Mesothelial cell of epicardium (in vitro differentiated cells): ENCODE measurements at regions not wholly inside any gene's neighbourhood (a gene's known extent, or its start where the extent isn't known, plus 50 kb on each side); places are given as distances from the start of the nearest gene placed in this dataset.
A peak's percentile ranks its signal among the peaks of the same experiment; 100 is the strongest.

ENCODE experiments used
- DNase-seq, 2 experiments: peaks; one replicate each; pipeline ENCODE4 v3.0.0; 2021; ENCODE audit warnings: low spot score in 2 of 2; ENCODE audit not compliant: unreplicated experiment in 2 of 2
- H3K27ac Mint-ChIP-seq: 2 replicates; pipeline ENCODE4 v1.8.0; 2021; ENCODE audit warnings: mixed read lengths
- H3K27me3 Mint-ChIP-seq: 2 replicates; pipeline ENCODE4 v1.8.0; 2021; ENCODE audit warnings: low read depth, mixed read lengths
- H3K36me3 Mint-ChIP-seq: 2 replicates; pipeline ENCODE4 v1.8.0; 2021; ENCODE audit warnings: mixed read lengths
- H3K4me1 Mint-ChIP-seq: 2 replicates; pipeline ENCODE4 v1.8.0; 2021; ENCODE audit warnings: mixed read lengths
- H3K4me3 Mint-ChIP-seq: 2 replicates; pipeline ENCODE4 v1.8.0; 2021; ENCODE audit warnings: mild to moderate bottlenecking, moderate library complexity, mixed read lengths
- H3K9me3 Mint-ChIP-seq: 2 replicates; pipeline ENCODE4 v1.8.0; 2021; ENCODE audit warnings: mixed read lengths
- TF ChIP-seq, protein P1 (sequence below): fragments of 200-600 bp; sonication (generic); IDR thresholded peaks from one replicate; pipeline ENCODE4 v1.5.0; 2021; ENCODE audit warnings: antibody characterized with exemption; ENCODE audit not compliant: unreplicated experiment

DNA sequence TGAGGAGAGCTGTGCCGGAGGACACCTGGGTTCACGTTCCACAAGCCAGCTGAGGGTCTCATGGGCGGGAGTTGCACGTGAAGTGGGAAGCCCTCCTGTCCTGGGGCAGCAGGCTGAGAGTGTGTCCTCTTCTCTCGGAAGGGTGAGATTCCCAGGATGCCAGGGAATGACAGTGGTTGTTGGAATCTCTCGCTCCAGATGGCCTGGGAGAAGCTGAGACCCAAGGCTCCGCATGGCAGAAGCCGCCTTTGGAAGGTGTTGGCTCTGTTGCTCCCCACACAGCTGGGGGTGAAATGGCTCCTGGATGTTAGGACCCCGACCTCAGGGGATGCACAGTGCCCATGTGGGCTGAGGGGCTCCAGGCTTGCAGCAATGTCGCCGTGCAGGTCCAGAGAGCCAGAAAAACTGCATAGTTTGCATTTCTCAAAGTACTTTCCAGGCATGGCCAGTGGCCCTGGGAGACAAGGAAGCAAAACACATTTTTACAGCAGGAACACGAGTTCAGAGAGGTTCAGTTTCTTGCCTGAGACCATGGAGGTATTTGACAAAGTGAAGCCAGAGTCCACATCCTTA, 153.4 kb downstream of the TMEM18 start:
- no peak for DNase-seq
- peaks cover 10% of the 10 kb centered on the region for H3K4me1 Mint-ChIP-seq
- H3K4me3 Mint-ChIP-seq, result no peak overlapping the region
- H3K27me3 Mint-ChIP-seq, result no peaks in the 10 kb centered on the region
- TF ChIP-seq, protein P1, sequence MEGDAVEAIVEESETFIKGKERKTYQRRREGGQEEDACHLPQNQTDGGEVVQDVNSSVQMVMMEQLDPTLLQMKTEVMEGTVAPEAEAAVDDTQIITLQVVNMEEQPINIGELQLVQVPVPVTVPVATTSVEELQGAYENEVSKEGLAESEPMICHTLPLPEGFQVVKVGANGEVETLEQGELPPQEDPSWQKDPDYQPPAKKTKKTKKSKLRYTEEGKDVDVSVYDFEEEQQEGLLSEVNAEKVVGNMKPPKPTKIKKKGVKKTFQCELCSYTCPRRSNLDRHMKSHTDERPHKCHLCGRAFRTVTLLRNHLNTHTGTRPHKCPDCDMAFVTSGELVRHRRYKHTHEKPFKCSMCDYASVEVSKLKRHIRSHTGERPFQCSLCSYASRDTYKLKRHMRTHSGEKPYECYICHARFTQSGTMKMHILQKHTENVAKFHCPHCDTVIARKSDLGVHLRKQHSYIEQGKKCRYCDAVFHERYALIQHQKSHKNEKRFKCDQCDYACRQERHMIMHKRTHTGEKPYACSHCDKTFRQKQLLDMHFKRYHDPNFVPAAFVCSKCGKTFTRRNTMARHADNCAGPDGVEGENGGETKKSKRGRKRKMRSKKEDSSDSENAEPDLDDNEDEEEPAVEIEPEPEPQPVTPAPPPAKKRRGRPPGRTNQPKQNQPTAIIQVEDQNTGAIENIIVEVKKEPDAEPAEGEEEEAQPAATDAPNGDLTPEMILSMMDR, result no peak
- H3K27ac Mint-ChIP-seq, result peak overlapping the region; percentile 8
- peaks cover 7% of the 10 kb centered on the region for H3K9me3 Mint-ChIP-seq
- no peaks in the 10 kb centered on the region for H3K36me3 Mint-ChIP-seq

DNA sequence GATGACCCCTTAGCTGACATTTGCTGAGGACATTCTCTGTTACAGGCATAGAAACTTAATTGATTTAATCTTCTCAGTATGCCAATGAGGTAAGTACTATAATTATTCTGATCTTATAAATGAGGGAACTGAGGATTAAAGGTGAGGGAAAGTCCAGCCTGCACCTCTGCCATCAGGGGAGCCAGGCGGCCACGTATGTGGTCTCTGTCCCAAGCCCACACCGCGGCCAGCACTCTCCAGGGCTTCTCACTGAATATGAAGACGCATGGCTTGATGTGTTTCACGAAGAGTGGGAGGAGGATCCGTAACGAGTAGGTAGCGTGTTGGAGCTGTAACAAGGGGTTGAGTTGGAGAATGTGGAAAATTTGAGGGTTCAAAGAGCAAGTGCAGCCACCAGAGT, 154.4 kb downstream of the TMEM18 start:
- H3K4me3 Mint-ChIP-seq, result no peak overlapping the region
- peaks cover 10% of the 10 kb centered on the region for H3K4me1 Mint-ChIP-seq
- TF ChIP-seq, protein P1, result no peak
- no peaks in the 10 kb centered on the region for H3K27me3 Mint-ChIP-seq
- DNase-seq, result no peak
- H3K27ac Mint-ChIP-seq, result no peak overlapping the region
- H3K36me3 Mint-ChIP-seq, result no peaks in the 10 kb centered on the region
- peaks cover 7% of the 10 kb centered on the region for H3K9me3 Mint-ChIP-seq

DNA sequence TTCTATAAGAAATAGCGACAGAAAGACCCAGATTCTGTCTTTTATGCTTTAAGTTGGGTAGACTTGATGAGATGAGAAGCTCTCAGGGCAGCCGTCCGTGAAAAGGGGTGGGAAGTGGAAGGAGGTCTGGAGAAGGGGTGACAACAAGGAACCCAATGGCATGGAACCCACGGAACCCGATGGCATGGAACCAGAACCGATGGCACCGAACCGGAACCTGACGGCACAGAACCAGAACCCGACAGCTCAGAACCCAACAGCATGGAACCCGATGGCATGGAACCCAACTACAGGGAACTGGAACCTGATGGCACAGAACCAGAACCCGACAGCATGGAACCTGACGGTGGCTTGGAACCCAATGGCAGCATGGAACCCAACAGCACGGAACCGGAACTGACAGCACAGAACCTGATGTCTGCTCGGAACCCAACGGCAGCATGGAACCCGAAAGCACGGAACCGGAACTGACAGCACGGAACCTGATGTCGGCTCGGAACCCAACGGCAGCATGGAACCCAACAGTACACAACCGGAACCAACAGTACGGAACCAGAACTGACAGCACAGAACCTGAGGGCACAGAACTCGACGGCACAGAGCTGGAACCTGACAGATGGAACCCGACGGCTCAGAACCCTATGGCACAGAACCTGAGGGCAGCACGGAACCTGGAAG, 155.2 kb downstream of the TMEM18 start:
- Mint-ChIP-seq H3K27ac (no peak overlapping the region), H3K4me3 (no peak overlapping the region), H3K36me3 (no peaks in the 10 kb centered on the region), H3K9me3 (peaks cover 7% of the 10 kb centered on the region), H3K27me3 (no peaks in the 10 kb centered on the region), H3K4me1 (peaks cover 10% of the 10 kb centered on the region)
- no peak for DNase-seq
- TF ChIP-seq, protein P1, result no peak

DNA sequence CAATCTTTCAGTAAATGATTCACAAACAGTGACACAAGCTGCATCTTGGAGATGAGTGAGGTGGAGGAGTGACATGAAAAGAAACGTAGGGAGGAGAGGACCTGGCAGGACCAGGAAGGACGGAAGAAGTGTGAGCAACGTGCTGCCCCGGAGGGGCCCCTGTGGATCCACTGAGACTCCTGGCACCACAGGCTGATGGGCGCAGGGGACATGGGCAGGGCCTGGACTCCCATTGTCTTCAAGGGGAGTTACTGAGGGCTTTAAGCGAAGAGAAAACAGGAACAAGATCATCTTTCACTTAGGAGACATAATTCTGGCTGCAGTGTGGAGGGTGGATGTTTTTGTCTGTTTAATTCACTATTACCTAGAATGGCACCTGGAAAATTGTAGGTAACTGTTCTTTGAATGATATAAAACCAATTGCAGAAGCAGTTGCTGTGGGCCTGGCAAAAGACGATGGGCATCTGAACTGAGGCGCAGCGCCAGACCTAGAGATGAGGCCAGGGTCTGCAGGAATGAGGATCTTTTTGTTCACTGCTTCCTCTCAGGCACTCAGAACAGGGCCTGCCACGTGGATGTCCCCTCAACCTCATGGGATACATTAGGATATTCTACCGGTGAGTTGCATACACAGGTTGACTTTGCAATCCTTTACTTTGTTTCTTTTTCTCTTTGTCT, 156.4 kb downstream of the TMEM18 start:
- H3K4me3 Mint-ChIP-seq, result no peak overlapping the region
- no peak overlapping the region for H3K27ac Mint-ChIP-seq
- H3K27me3 Mint-ChIP-seq, result no peaks in the 10 kb centered on the region
- DNase-seq, result no peak
- H3K36me3 Mint-ChIP-seq, result no peaks in the 10 kb centered on the region
- H3K9me3 Mint-ChIP-seq, result peaks cover 7% of the 10 kb centered on the region
- TF ChIP-seq, protein P1, result no peak
- peaks cover 10% of the 10 kb centered on the region for H3K4me1 Mint-ChIP-seq

DNA sequence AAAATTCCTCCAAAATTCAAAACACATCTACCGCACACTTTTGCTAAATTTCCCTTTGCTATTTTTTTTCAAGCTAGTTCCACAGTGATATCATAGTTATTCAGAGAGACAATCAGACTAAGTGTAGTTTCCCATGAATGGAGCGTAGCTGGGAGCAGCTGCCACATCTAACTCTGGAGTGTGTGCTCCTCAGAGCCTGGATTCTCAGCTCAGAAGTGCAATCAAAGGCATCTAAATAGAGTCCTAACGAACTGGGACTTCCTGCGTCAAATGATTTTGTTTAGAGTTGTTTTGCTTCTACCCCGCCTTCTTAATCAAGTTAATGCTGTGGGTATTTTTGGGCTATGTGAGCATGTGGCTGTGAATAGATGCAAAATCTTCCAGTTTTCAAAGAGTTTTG, 160.3 kb downstream of the TMEM18 start:
- Mint-ChIP-seq H3K4me3 (no peak overlapping the region), H3K4me1 (no peaks in the 10 kb centered on the region), H3K36me3 (no peaks in the 10 kb centered on the region), H3K27ac (no peak overlapping the region), H3K27me3 (no peaks in the 10 kb centered on the region), H3K9me3 (peaks cover 3% of the 10 kb centered on the region)
- TF ChIP-seq, protein P1, result no peak
- DNase-seq, result no peak
